ENCODE measurements at regions not wholly inside any gene's neighbourhood (a gene's known extent, or its start where the extent isn't known, plus 50 kb on each side); places are given as distances from the start of the nearest gene placed in this dataset.

DNA sequence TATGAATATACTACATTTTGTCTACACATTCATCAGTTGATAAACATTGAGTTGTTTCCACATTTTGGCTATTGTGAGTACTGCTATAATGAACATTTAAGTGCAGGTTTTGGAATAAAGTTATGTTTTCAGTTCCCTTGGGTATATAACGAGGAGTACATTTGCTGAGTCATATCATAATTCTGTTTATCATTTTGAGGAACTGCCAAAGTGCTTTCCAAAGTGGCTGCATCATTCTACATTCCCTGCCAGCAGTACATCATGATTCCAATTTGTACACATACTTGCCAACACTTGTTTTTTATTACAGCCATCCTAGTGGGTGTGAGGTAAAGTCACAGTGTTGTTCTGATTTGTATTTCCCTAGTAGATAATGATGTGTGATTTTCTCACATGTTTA is 1458.6 kb upstream of the TENM4 start:
- FAIRE-seq: no peak
- WGBS, 2 experiments (ENCODE audit: extremely low coverage in 1 of 2, insufficient coverage in 1 of 2, insufficient read length in 1 of 2, insufficient replicate concordance in 2 of 2, low coverage in 1 of 2, low lambda C conversion rate in 2 of 2, missing lambda C conversion rate in 1 of 2): 89% methylated on average over 1 of the region's 1 CpG; no CpG with 5 or more reads in 1 of the 2 experiments
- TF ChIP-seq SRF (IDR thresholded peaks at IDR 0.05; ENCODE audit: low read depth, low read length): no peak
- no peak for TF ChIP-seq BRCA1 (IDR thresholded peaks at IDR 0.05; ENCODE audit: low read depth, low read length)
- TF ChIP-seq, protein P1, sequence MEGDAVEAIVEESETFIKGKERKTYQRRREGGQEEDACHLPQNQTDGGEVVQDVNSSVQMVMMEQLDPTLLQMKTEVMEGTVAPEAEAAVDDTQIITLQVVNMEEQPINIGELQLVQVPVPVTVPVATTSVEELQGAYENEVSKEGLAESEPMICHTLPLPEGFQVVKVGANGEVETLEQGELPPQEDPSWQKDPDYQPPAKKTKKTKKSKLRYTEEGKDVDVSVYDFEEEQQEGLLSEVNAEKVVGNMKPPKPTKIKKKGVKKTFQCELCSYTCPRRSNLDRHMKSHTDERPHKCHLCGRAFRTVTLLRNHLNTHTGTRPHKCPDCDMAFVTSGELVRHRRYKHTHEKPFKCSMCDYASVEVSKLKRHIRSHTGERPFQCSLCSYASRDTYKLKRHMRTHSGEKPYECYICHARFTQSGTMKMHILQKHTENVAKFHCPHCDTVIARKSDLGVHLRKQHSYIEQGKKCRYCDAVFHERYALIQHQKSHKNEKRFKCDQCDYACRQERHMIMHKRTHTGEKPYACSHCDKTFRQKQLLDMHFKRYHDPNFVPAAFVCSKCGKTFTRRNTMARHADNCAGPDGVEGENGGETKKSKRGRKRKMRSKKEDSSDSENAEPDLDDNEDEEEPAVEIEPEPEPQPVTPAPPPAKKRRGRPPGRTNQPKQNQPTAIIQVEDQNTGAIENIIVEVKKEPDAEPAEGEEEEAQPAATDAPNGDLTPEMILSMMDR (IDR thresholded peaks at IDR 0.05; ENCODE audit: control extremely low read depth in 1 of 3, insufficient read depth in 1 of 3, low read depth in 1 of 3, low read length in 3 of 3): no peak
- no peak for TF ChIP-seq PHF8 (conservative IDR thresholded peaks at IDR 0.05; ENCODE audit: low read depth, low read length)
- TF ChIP-seq SIX5 (IDR thresholded peaks at IDR 0.05; ENCODE audit: low read depth, low read length): no peak
- no peak for TF ChIP-seq YY1 (IDR thresholded peaks at IDR 0.05; ENCODE audit: low read depth, low read length)

More for the DNA sequence above, 1458.6 kb upstream of the TENM4 start:
- H2BK15ac ChIP-seq (ENCODE audit: low read length): no peak overlapping the region
- H4K91ac ChIP-seq (replicated peaks; ENCODE audit: insufficient read length, low read length): no peak overlapping the region
- H2AFZ ChIP-seq (ENCODE audit: low read length): no peak overlapping the region
- H3K9ac ChIP-seq (replicated peaks in 1 of 4; ENCODE audit: extremely low read depth in 1 of 4, low read depth in 3 of 4, low read length in 3 of 4): no peak overlapping the region
- no peak overlapping the region for H4K8ac ChIP-seq (ENCODE audit: extremely low read depth, insufficient read depth, low read length)
- H3K27ac ChIP-seq (ENCODE audit: low read depth, low read length): no peak overlapping the region
- H3K9me3 ChIP-seq (ENCODE audit: insufficient read depth in 2 of 2, low read depth in 1 of 2, low read length in 1 of 2): no peaks in the 10 kb centered on the region
- no peak overlapping the region for H3K4ac ChIP-seq (replicated peaks; ENCODE audit: insufficient read length, low read depth, low read length)
- ChIA-PET POLR2A (ENCODE audit: partially characterized antibody) (no interaction called here), CTCF (ENCODE audit: partially characterized antibody) (no interaction called here)
- no peak overlapping the region for H2AK5ac ChIP-seq (ENCODE audit: low read depth, low read length)
- H3K23ac ChIP-seq (ENCODE audit: insufficient read length): no peak overlapping the region
- no peak overlapping the region for H3K18ac ChIP-seq (ENCODE audit: extremely low read depth, low read length)
- no peak for DNase-seq (ENCODE audit: low read depth in 1 of 2, low spot score in 2 of 2)
- H2BK5ac ChIP-seq (ENCODE audit: low read depth, low read length): no peak overlapping the region
- H3K36me3 ChIP-seq (ENCODE audit: control insufficient read depth in 2 of 4, insufficient read depth in 4 of 4, low read length in 3 of 4): no peaks in the 10 kb centered on the region; a peak in 1 of 8 replicates
- H3K14ac ChIP-seq (ENCODE audit: insufficient read length): no peak overlapping the region
- no peaks in the 10 kb centered on the region for H3K79me1 ChIP-seq (ENCODE audit: low read depth, low read length)
- no peak overlapping the region for H4K5ac ChIP-seq (ENCODE audit: insufficient read length, low read depth, low read length)
- H3K23me2 ChIP-seq (ENCODE audit: low read depth, low read length): no peaks in the 10 kb centered on the region
- no peak overlapping the region for H2BK20ac ChIP-seq (ENCODE audit: low read length)
- H4K20me1 ChIP-seq (replicated peaks in 1 of 2; ENCODE audit: control insufficient read depth in 1 of 2, insufficient read depth in 2 of 2, low read length in 2 of 2): no peaks in the 10 kb centered on the region
- no peak overlapping the region for H2BK120ac ChIP-seq (replicated peaks; ENCODE audit: low read depth, low read length)
- H3K56ac ChIP-seq (replicated peaks; ENCODE audit: insufficient read length, low read depth, low read length): no peak overlapping the region
- H3K79me2 ChIP-seq (ENCODE audit: control insufficient read depth in 1 of 2, insufficient read depth in 2 of 2, low read length in 2 of 2): no peaks in the 10 kb centered on the region
- H3K4me3 ChIP-seq (ENCODE audit: extremely low read depth in 1 of 4, insufficient read depth in 2 of 4, low read depth in 3 of 4, low read length in 4 of 4): no peak overlapping the region
- H3K4me2 ChIP-seq (ENCODE audit: insufficient read depth in 1 of 2, low read depth in 2 of 2, low read length in 2 of 2): no peak overlapping the region
- H3K4me1 ChIP-seq (replicated peaks in 1 of 4; ENCODE audit: control insufficient read depth in 3 of 4, insufficient read depth in 4 of 4, low read length in 3 of 4): no peaks in the 10 kb centered on the region
- no peaks in the 10 kb centered on the region for H3K27me3 ChIP-seq (replicated peaks in 1 of 4; ENCODE audit: control insufficient read depth in 3 of 4, extremely low read depth in 1 of 4, insufficient read depth in 3 of 4, low read length in 3 of 4)
- H2BK12ac ChIP-seq (ENCODE audit: low read depth, low read length): no peak overlapping the region

Data from H1 (cell line).